ENCODE measurements at regions not wholly inside any gene's neighbourhood (a gene's known extent, or its start where the extent isn't known, plus 50 kb on each side); places are given as distances from the start of the nearest gene placed in this dataset.

DNA sequence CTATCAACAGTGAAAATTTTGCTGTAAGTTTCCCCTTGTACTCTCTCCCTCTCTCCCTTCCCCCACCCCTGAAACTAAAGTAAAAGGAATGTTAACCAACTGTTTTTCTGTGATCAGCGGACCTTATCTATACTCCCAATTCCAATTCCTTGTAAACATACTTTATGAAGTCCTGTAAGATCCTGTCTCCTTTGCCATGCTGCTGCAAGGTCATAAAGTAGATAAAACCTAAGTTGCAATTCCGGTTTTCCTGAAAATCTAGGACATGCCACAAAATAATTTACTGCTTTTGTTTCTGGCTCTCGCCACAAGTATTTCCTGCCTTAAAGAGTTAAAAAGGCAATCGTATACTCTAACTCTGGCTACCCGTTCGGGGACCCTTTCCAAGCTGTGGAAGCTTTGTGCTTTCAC lies 1469.0 kb downstream of the LRRC4C start:
- Histone ChIP-seq H3K36me3 (ENCODE audit: control insufficient read depth in 2 of 2, insufficient read depth in 2 of 2, low read length in 1 of 2) (no peaks in the 10 kb centered on the region), H3K4me1 (ENCODE audit: control insufficient read depth, insufficient read depth, low read length) (no peaks in the 10 kb centered on the region), H2AFZ (ENCODE audit: control insufficient read depth, low read depth, low read length) (no peak overlapping the region), H3K79me2 (ENCODE audit: control insufficient read depth, insufficient read depth, low read length) (no peaks in the 10 kb centered on the region), H3K9ac (ENCODE audit: control insufficient read depth, insufficient read depth, low read length) (no peak overlapping the region), H3K27me3 (replicated peaks in 1 of 2; ENCODE audit: control insufficient read depth in 2 of 2, insufficient read depth in 2 of 2, low read length in 1 of 2) (no peaks in the 10 kb centered on the region), H3K4me3 (no peak overlapping the region), H3K4me2 (ENCODE audit: control insufficient read depth, insufficient read depth) (no peak overlapping the region), H3K27ac (ENCODE audit: control insufficient read depth, insufficient read depth) (no peak overlapping the region), H4K20me1 (ENCODE audit: control insufficient read depth, insufficient read depth) (no peaks in the 10 kb centered on the region), H3K9me3 (replicated peaks; ENCODE audit: control insufficient read depth, insufficient read depth, low read length) (no peaks in the 10 kb centered on the region)
- RAD21 ChIA-PET (ENCODE audit: unreplicated experiment): no interaction called here
- POLR2A ChIA-PET: no interaction called here
- SMC1A ChIA-PET (ENCODE audit: uncharacterized antibody, unreplicated experiment): no interaction called here
- no peak for DNase-seq (ENCODE audit: low read depth, low spot score)
- BruUV-seq (replicated peaks): no TSS peak
- CTCF ChIA-PET: no interaction called here
- intact Hi-C loops (cut with micrococcal nuclease; ENCODE audit: unreplicated experiment) (no loop called here), in situ Hi-C loops (cut with MboI) (no loop called here)
- WGBS (ENCODE audit: insufficient coverage, insufficient replicate concordance, low lambda C conversion rate, missing lambda C conversion rate): 8% methylated on average over 6 of the region's 6 CpGs
- no peak for ATAC-seq
- no peak for FAIRE-seq
- no peak for TF ChIP-seq USF2 (IDR thresholded peaks at IDR 0.05; ENCODE audit: borderline replicate concordance, low read depth, low read length)
- TF ChIP-seq BRCA1 (IDR thresholded peaks at IDR 0.05; ENCODE audit: low read depth, low read length): no peak
- no peak for TF ChIP-seq MEF2B (IDR thresholded peaks at IDR 0.05; ENCODE audit: partially characterized antibody, poor library complexity, severe bottlenecking)
- TF ChIP-seq REST (IDR thresholded peaks at IDR 0.05; ENCODE audit: low read depth, low read length): no peak
- TF ChIP-seq NRF1 (conservative IDR thresholded peaks at IDR 0.05; ENCODE audit: low read depth, low read length): no peak
- TF ChIP-seq MYC (IDR thresholded peaks at IDR 0.05; ENCODE audit: insufficient read depth, insufficient read length, insufficient replicate concordance, low read length, severe bottlenecking): no peak
- no peak for TF ChIP-seq EZH2 (IDR thresholded peaks at IDR 0.05; ENCODE audit: borderline replicate concordance, control insufficient read depth, low read depth, low read length)
- TF ChIP-seq TCF7 (IDR thresholded peaks at IDR 0.05; ENCODE audit: borderline replicate concordance): no peak
